ENCODE measurements at regions not wholly inside any gene's neighbourhood (a gene's known extent, or its start where the extent isn't known, plus 50 kb on each side); places are given as distances from the start of the nearest gene placed in this dataset.

DNA sequence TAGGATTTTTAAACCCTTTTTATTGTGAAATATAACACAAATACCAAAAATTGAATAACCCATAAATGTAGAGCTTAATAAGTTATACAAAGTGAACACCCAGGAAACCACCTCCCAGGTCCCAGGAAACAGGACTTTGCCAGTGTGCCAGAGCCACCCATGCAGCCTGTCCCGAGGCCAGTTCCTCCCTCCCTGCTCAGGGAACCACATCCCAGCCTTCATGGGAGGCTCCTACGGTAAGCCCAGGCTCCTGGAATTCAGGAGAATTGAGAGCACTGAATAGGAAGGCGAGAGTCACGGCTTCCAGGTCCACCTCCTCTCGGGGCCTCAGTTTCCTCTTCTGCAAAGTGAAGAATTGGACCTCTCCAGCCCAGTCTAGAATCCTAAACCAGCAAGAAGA, 178.2 kb downstream of the TMEM132E start:
- TF ChIP-seq CTCF (IDR thresholded peaks at IDR 0.05) (no peak), POLR2A (IDR thresholded peaks at IDR 0.05) (no peak)

Data from breast epithelium (tissue), 3 donors.